Retina (tissue), 1 donor: ENCODE measurements at regions not wholly inside any gene's neighbourhood (a gene's known extent, or its start where the extent isn't known, plus 50 kb on each side); places are given as distances from the start of the nearest gene placed in this dataset.

Experiments
- DNase-seq: peaks from one replicate; pipeline ENCODE4 v3.0.0-alpha.2; 2016

DNA sequence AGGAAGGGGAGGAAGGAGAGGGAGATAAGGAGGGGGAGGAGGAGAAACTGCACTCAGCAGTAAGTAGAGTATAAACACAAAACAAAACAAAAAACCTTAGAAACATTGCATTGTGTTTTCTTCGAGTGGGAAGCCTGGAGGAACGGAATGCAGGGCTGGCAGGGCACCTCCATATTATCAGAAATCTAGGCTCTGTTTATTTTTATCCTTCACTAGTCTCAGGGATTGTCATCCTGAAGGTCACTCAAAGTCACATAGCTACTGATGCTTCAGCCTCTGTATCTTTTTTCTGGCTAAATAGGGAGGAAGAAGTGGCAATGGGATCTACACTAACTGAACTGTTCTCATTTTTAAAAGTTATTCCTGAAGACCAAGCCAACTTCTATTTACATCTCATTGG, 467.8 kb downstream of the KCTD12 start:
- no peak for DNase-seq

DNA sequence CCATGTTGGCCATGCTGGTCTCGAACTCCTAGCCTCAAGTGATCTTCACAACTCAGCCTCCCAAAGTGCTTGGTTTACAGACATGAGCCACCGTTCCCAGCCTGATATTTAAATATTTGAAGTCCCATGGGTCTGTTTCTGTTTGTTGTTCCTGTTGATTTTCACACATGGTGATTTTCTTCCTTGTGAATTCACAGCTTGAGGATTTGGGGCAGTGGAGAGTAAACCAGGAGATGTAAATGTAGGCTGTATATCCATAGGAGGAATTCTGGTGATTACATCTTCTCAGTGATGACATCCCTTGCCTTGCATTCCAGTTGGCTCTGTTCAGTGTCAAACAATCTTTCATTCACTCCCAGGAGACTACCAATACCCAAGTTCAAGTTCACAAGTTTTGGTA, 471.9 kb downstream of the KCTD12 start:
- no peak for DNase-seq

DNA sequence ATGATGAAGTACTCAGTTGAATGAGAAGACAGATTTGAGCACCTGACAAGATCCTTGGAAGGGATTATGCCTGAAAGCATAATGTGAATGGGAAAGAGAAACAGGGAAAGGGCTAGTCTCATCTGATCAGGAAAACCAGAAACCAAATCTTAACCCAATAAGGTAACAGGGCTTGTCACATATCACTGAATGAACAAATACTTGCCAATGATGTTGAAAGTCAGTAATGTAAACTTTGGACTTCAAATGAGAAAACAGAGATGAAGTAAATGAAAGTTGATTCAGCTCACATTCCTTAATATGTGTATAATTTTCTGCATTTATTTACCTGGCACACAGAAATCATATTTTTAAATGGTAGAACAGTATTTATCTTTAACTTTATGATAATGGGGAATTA, 480.0 kb downstream of the KCTD12 start:
- DNase-seq: no peak

- DNase-seq: no peak
Observed at GRCh38 chr13:76398425-76398824, 487.8 kb downstream of the KCTD12 start.

GRCh38 chr13:76397413-76397812, 488.8 kb downstream of the KCTD12 start:
- DNase-seq: no peak

DNA sequence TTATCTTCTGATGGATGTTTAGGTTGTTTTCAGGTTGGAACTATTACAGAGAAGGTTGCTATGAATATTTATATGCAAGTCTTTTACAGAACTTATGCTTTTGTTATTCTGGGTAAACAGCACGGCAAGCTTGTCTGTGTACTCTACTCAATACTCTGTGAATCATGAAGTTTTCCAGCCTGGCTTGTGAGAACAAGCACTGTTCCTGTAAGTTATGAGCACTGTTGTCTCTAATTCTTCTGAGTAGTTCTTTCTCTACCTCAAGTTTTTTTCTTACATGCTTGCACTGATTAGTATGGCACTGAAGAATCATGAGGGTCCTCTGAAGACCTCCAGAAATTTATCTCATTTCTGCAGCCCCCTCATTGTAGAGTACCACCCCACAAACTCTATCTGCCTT, 496.9 kb downstream of the KCTD12 start:
- no peak for DNase-seq

DNA sequence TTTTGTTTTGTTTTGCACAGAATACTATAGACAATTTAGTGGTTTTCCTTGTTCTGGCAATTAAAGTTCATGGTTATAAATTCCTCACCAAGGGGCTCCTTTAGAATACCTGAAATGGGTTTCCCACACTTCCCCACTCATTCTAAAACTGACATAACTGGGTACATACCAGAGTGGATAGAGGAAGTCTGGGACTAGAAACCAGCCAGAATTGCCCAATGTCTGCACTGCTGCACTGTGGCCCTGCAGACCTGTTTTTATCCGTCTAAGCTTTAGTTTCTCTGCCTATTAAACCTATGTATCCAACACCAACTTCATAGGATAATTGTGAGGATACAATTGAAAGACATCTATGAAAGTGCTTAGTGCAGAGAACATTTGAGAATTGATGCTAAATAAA, 498.6 kb downstream of the KCTD12 start:
- no peak for DNase-seq

DNA sequence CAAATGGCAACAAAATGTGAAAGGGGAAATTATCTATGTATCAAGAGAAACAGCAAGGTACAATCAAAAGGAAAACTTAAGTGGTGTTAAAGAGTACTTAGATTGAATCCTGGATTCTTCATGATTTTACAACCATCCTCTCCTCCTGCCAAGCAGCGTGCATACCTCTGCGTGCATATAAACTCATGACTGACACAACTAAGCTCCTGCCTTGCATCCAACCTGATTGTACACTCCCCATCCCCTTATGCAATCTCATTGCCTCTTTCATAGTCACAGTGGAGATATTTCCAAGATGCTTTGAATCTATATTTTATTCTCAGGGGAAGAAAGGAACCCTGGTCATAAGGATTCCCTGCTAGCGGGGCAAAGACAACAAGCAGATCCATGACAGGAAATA, 499.9 kb downstream of the KCTD12 start:
- DNase-seq: no peak

GRCh38 chr13:76385586-76385985, 500.6 kb downstream of the KCTD12 start:
- no peak for DNase-seq

DNA sequence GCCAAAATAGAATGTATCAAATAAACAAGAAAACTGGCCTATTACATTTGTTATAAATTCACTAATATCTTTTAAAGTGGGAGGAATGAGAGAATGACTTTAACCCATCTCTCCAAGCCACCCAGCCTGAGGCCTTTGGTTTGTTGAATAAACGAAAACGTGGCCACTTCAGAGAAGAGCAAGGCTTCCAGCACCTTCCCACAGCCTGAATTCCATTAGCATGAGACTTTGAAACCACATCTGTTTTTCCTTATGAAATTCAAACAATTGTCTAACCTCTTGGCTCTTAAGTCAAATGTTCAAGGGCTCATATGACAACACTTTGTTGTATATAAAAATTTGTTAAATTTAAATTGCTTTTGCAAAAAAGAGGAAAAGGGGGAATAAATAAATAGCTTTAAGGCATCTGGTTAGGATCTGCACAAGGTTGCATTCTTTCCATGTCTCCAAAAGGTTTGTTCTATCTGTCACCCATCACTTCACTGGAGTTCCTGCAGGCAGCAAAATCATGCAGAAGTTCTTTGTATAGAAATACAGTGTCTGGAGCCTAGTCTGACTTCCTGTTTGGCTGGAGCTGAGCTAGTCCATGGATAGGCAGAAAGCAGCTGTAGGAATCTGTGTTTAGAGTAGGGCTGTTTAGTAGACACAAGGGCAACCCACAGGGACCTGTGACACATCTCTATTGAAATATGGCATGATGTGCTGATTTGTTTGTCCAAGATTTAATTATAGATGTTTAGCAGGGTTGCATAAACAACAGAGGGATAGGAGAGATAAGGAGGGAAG, 502.3 kb downstream of the KCTD12 start:
- no peak for DNase-seq

GRCh38 chr13:76380446-76381065, 505.6 kb downstream of the KCTD12 start:
- DNase-seq: no peak

GRCh38 chr13:76379341-76380105, 506.7 kb downstream of the KCTD12 start:
- DNase-seq: no peak

DNA sequence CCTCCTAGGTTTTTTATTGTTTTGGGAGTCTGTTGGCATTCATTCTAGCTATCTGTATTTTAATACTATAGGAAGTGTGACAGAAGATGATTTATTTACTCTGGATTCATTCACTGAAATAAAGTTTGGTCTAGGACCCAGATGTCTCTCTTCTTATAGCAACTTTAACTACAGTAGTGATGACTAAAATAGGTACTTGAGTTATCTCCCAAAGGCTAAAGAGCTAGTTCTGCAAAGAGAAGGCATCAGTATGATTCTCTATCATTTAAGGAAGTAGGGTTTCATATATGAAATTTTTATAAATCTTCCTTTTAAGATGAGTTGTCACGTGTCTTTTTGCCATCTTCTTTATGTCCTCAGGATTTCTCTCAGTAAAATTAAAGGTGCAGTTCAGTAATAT, 507.4 kb downstream of the KCTD12 start:
- no peak for DNase-seq

- DNase-seq: no peak
Observed at GRCh38 chr13:76363682-76364289, 522.4 kb downstream of the KCTD12 start.

DNA sequence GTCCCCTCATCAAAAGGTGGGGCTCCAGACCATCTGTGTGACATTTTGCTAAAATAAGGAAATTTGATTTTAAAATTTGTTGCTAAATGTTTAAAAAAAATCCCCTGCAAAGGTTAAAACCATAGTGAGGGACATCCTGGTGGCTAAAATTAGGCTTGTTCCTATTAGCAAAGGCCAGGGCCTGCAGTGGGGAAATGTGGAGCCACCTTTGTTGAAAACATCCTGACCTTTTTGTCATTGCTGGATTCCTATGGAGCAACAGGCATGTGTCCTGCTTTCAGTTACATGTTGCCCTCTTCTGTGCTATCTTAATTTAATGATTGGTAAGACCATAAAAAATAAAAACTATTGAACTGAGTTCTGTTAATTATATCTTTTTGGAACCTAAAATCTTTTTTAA, 524.3 kb downstream of the KCTD12 start:
- DNase-seq: no peak

- no peak for DNase-seq
Observed at GRCh38 chr13:76351541-76352229, 534.5 kb downstream of the KCTD12 start.

DNA sequence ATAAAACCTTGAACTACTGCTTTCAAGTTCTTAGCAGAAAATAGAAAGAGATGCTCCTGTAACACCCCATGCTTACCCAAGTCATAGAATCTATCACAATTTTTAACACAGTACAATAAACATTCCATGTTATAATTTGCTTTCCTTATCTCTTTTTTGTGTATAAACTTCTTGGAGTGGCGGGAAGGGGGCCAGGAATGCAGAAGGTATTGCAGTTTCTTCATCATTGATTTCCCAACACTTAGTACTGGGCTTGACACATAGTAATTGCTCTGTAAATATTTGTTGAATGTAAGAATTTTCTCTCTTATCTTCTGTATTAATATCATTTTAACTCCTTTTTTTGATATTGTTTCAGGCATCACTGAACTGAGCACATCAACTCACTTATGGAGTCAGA, 535.8 kb downstream of the KCTD12 start:
- no peak for DNase-seq

GRCh38 chr13:76349700-76350099, 536.5 kb downstream of the KCTD12 start:
- no peak for DNase-seq

- DNase-seq: no peak
Observed at GRCh38 chr13:76339649-76340048, 546.6 kb downstream of the KCTD12 start.

DNA sequence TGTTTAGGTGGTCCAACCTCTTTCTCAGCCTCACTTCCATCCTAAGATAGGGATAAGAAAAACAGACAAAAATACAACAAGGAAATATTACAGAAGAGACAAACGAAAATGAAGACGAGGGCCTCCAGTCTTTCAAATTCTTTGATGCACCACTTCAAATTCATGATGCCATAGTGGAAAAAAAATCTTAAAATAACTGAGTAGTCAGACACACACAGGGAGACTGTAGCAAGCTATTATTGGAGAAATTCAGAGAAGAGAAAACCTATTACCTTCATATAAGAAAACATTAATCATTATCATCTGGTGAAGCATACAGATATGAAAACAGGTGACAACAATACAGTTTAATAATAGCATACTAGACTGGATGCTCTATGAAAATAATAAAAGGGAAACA, 548.2 kb downstream of the KCTD12 start:
- DNase-seq: no peak

- no peak for DNase-seq
Observed at GRCh38 chr13:76336889-76337844, 549.0 kb downstream of the KCTD12 start.

DNA sequence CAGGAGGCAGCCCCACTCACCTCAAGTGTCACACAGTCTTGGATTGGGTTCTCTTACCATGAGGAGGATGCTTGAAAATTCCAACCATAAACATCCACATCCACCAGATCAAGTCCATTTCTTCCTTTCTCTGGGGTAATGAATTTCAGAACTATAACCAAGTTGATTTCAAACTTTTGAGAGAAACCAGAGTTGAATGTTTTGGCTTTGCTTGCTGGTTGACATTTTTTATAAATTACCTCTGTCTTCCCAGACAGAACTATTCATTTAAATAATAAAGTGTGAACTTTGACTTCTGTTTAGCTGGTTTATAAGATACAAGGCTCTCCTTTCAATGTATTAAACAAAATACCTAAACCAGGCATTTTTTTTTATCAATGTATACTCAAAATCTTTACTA, 550.7 kb downstream of the KCTD12 start:
- DNase-seq: no peak
